ENCODE measurements at regions not wholly inside any gene's neighbourhood (a gene's known extent, or its start where the extent isn't known, plus 50 kb on each side); places are given as distances from the start of the nearest gene placed in this dataset.
A peak's percentile ranks its signal among the peaks of the same experiment; 100 is the strongest.

DNA sequence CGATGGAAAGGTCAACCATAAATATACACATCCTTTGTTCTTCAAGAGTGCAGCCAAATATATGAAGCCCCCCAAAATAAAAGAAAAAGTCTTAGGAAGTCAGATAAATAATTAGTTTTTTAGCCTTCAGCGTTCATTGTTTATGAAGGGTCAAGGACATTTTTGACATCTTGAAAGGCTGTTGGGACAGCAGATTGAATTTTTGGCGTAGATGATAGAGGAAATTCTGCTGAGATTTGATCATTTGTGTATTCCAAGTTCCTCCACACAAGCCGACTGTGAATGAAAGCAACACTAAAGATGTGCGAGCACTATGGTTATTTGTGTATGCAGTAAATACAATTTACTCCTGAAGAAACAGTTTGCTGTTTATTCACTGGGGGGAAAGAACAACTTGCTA, 177.8 kb upstream of the PARD3B start:
- H3K4me3 ChIP-seq (ENCODE audit: low read length): no peak overlapping the region
- TF ChIP-seq, protein P1, sequence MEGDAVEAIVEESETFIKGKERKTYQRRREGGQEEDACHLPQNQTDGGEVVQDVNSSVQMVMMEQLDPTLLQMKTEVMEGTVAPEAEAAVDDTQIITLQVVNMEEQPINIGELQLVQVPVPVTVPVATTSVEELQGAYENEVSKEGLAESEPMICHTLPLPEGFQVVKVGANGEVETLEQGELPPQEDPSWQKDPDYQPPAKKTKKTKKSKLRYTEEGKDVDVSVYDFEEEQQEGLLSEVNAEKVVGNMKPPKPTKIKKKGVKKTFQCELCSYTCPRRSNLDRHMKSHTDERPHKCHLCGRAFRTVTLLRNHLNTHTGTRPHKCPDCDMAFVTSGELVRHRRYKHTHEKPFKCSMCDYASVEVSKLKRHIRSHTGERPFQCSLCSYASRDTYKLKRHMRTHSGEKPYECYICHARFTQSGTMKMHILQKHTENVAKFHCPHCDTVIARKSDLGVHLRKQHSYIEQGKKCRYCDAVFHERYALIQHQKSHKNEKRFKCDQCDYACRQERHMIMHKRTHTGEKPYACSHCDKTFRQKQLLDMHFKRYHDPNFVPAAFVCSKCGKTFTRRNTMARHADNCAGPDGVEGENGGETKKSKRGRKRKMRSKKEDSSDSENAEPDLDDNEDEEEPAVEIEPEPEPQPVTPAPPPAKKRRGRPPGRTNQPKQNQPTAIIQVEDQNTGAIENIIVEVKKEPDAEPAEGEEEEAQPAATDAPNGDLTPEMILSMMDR (IDR thresholded peaks at IDR 0.05; ENCODE audit: insufficient read depth, low read depth, low read length, missing control alignments): no peak
- DNase-seq (ENCODE audit: low read depth): no peak

GRCh38 chr2:204370172-204370718, 175.0 kb upstream of the PARD3B start:
- DNase-seq (ENCODE audit: low read depth): no peak
- TF ChIP-seq, protein P1 (IDR thresholded peaks at IDR 0.05; ENCODE audit: insufficient read depth, low read depth, low read length, missing control alignments): no peak
- H3K4me3 ChIP-seq (ENCODE audit: low read length): no peak overlapping the region

DNA sequence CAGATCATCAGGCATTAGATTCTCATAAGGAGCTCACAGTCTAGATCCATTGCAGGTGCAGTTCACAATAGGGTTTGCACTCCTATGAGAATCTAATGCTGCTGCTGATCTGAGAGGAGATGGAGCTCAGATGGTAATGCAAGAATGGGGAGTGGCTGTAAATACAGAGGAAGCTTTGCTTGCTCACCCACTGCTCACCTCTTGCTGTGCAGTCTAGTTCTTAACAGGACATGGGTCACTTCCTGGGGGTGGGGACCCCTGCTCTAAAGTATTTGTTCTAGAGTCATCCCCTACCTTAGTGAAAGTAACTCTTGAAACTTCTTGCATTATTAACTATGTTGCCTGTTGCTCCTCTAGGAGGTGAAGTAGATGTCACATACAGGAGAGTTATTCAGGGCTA, 171.3 kb upstream of the PARD3B start:
- TF ChIP-seq, protein P1 (IDR thresholded peaks at IDR 0.05; ENCODE audit: insufficient read depth, low read depth, low read length, missing control alignments): no peak

DNA sequence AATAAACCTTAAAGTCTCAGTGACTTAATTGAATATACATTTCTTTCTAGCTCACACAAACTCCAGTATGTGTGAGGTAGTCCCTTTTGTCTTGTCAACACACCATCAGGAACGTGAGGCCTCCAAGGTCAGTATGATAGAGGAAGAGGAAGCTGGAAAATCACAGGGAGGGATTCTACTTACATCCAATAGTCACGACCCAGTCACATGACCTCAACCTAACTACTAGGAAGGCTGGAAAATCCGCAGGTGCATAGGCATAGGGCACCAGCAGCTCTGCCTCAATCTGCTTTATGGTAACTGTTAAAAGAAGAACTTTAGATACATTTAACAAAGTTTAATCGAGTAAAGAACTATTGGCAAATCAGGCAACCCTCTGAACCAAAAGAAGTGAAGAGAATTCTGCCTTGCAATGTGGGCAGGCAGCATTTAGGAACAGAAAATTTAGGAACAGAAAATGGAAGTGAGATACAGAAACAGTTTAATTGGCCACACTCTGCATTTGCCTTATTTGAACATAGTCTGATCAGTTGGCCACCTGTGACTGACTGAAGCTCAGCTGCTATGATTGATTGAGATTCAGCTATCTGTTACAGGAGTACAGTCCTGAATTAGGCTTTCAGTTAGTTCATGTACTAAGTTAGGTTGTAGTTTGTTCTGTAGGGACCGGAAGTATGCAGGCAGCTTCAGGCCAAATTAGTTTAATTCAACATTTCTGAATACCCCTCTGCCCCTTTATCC, 165.0 kb upstream of the PARD3B start:
- H3K4me3 ChIP-seq (ENCODE audit: low read length): no peak overlapping the region
- DNase-seq (ENCODE audit: low read depth): no peak
- TF ChIP-seq, protein P1 (IDR thresholded peaks at IDR 0.05; ENCODE audit: insufficient read depth, low read depth, low read length, missing control alignments): no peak

More for the DNA sequence above, 171.3 kb upstream of the PARD3B start:
- peak; percentile 10 for DNase-seq (ENCODE audit: low read depth)
- H3K4me3 ChIP-seq (ENCODE audit: low read length): no peak overlapping the region

GRCh38 chr2:204386668-204387067, 158.6 kb upstream of the PARD3B start:
- TF ChIP-seq, protein P1 (IDR thresholded peaks at IDR 0.05; ENCODE audit: insufficient read depth, low read depth, low read length, missing control alignments): no peak
- DNase-seq (ENCODE audit: low read depth): peak; percentile 15
- no peak overlapping the region for H3K4me3 ChIP-seq (ENCODE audit: low read length)

GRCh38 chr2:204389120-204389519, 156.2 kb upstream of the PARD3B start:
- DNase-seq (ENCODE audit: low read depth): no peak
- TF ChIP-seq, protein P1 (IDR thresholded peaks at IDR 0.05; ENCODE audit: insufficient read depth, low read depth, low read length, missing control alignments): no peak
- no peak overlapping the region for H3K4me3 ChIP-seq (ENCODE audit: low read length)

DNA sequence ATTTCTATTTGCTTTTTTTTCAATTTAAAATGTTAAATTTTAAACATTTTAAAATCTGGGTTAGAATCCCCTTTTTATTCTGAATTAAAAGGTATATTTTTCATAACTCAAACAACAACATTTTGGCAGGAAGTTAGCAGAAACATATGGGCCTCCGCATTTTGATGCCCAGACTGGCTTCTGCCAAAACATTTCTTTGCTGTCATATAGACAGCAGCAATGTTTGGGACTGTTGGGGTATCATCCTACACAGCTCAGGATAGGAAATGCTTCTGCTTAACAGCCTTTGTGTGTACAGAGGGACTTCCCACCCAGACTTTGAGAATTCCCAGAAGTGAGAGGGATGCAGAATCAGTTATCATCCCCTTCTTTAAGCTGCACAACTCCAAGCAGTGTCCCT, 155.4 kb upstream of the PARD3B start:
- TF ChIP-seq, protein P1 (IDR thresholded peaks at IDR 0.05; ENCODE audit: insufficient read depth, low read depth, low read length, missing control alignments): no peak
- no peak overlapping the region for H3K4me3 ChIP-seq (ENCODE audit: low read length)
- DNase-seq (ENCODE audit: low read depth): no peak

Data from epithelial cell of esophagus (primary cell).